ENCODE measurements at regions not wholly inside any gene's neighbourhood (a gene's known extent, or its start where the extent isn't known, plus 50 kb on each side); places are given as distances from the start of the nearest gene placed in this dataset.

- DNase-seq (ENCODE audit: low read depth, low spot score), result no peak
- in situ Hi-C loops (cut with HindIII; ENCODE audit: low pct_unique_long_range_greater_than_20kb, low sequenced_read_pairs), result no loop called here
Observed at GRCh38 chr2:184203661-184204060, 394.7 kb upstream of the ZNF804A start.

GRCh38 chr2:184205048-184205596 lies 393.2 kb upstream of the ZNF804A start:
- DNase-seq (ENCODE audit: low read depth, low spot score), result no peak
- in situ Hi-C loops (cut with HindIII; ENCODE audit: low pct_unique_long_range_greater_than_20kb, low sequenced_read_pairs), result no loop called here

- in situ Hi-C loops (cut with HindIII; ENCODE audit: low pct_unique_long_range_greater_than_20kb, low sequenced_read_pairs), result no loop called here
Observed at GRCh38 chr2:184206045-184206444, 392.3 kb upstream of the ZNF804A start.

GRCh38 chr2:184210329-184210728 lies 388.0 kb upstream of the ZNF804A start:
- no peak for DNase-seq (ENCODE audit: low read depth, low spot score)
- in situ Hi-C loops (cut with HindIII; ENCODE audit: low pct_unique_long_range_greater_than_20kb, low sequenced_read_pairs), result no loop called here

More at GRCh38 chr2:184206045-184206444, 392.3 kb upstream of the ZNF804A start:
- DNase-seq (ENCODE audit: low read depth, low spot score), result no peak

- in situ Hi-C loops (cut with HindIII; ENCODE audit: low pct_unique_long_range_greater_than_20kb, low sequenced_read_pairs), result no loop called here
- no peak for DNase-seq (ENCODE audit: low read depth, low spot score)
Observed at GRCh38 chr2:184215745-184216144, 382.6 kb upstream of the ZNF804A start.

GRCh38 chr2:184256611-184257010 lies 341.7 kb upstream of the ZNF804A start:
- no peak for DNase-seq (ENCODE audit: low read depth, low spot score)
- in situ Hi-C loops (cut with HindIII; ENCODE audit: low pct_unique_long_range_greater_than_20kb, low sequenced_read_pairs), result no loop called here

- in situ Hi-C loops (cut with HindIII; ENCODE audit: low pct_unique_long_range_greater_than_20kb, low sequenced_read_pairs), result no loop called here
- DNase-seq (ENCODE audit: low read depth, low spot score), result no peak
Observed at GRCh38 chr2:184261331-184261730, 337.0 kb upstream of the ZNF804A start.

GRCh38 chr2:184261818-184262217 lies 336.5 kb upstream of the ZNF804A start:
- no peak for DNase-seq (ENCODE audit: low read depth, low spot score)
- in situ Hi-C loops (cut with HindIII; ENCODE audit: low pct_unique_long_range_greater_than_20kb, low sequenced_read_pairs), result no loop called here

GRCh38 chr2:184268900-184269477 lies 329.3 kb upstream of the ZNF804A start:
- no peak for DNase-seq (ENCODE audit: low read depth, low spot score)
- in situ Hi-C loops (cut with HindIII; ENCODE audit: low pct_unique_long_range_greater_than_20kb, low sequenced_read_pairs), result no loop called here

- in situ Hi-C loops (cut with HindIII; ENCODE audit: low pct_unique_long_range_greater_than_20kb, low sequenced_read_pairs), result no loop called here
- DNase-seq (ENCODE audit: low read depth, low spot score), result no peak
Observed at GRCh38 chr2:184270660-184271059, 327.7 kb upstream of the ZNF804A start.

GRCh38 chr2:184272056-184272455 lies 326.3 kb upstream of the ZNF804A start:
- in situ Hi-C loops (cut with HindIII; ENCODE audit: low pct_unique_long_range_greater_than_20kb, low sequenced_read_pairs), result no loop called here
- DNase-seq (ENCODE audit: low read depth, low spot score), result no peak

- in situ Hi-C loops (cut with HindIII; ENCODE audit: low pct_unique_long_range_greater_than_20kb, low sequenced_read_pairs), result no loop called here
- DNase-seq (ENCODE audit: low read depth, low spot score), result no peak
Observed at GRCh38 chr2:184294831-184295230, 303.5 kb upstream of the ZNF804A start.

GRCh38 chr2:184297085-184297484 lies 301.2 kb upstream of the ZNF804A start:
- in situ Hi-C loops (cut with HindIII; ENCODE audit: low pct_unique_long_range_greater_than_20kb, low sequenced_read_pairs), result no loop called here

GRCh38 chr2:184302506-184302905 lies 295.8 kb upstream of the ZNF804A start:
- in situ Hi-C loops (cut with HindIII; ENCODE audit: low pct_unique_long_range_greater_than_20kb, low sequenced_read_pairs), result no loop called here

More at GRCh38 chr2:184297085-184297484, 301.2 kb upstream of the ZNF804A start:
- DNase-seq (ENCODE audit: low read depth, low spot score), result no peak

GRCh38 chr2:184304006-184304405 lies 294.3 kb upstream of the ZNF804A start:
- in situ Hi-C loops (cut with HindIII; ENCODE audit: low pct_unique_long_range_greater_than_20kb, low sequenced_read_pairs), result no loop called here
- DNase-seq (ENCODE audit: low read depth, low spot score), result no peak

More at GRCh38 chr2:184302506-184302905, 295.8 kb upstream of the ZNF804A start:
- no peak for DNase-seq (ENCODE audit: low read depth, low spot score)

GRCh38 chr2:184305105-184305504 lies 293.2 kb upstream of the ZNF804A start:
- in situ Hi-C loops (cut with HindIII; ENCODE audit: low pct_unique_long_range_greater_than_20kb, low sequenced_read_pairs), result no loop called here
- no peak for DNase-seq (ENCODE audit: low read depth, low spot score)

GRCh38 chr2:184308706-184309105 lies 289.6 kb upstream of the ZNF804A start:
- no peak for DNase-seq (ENCODE audit: low read depth, low spot score)
- in situ Hi-C loops (cut with HindIII; ENCODE audit: low pct_unique_long_range_greater_than_20kb, low sequenced_read_pairs), result no loop called here

GRCh38 chr2:184312970-184313369 lies 285.4 kb upstream of the ZNF804A start:
- in situ Hi-C loops (cut with HindIII; ENCODE audit: low pct_unique_long_range_greater_than_20kb, low sequenced_read_pairs), result no loop called here
- no peak for DNase-seq (ENCODE audit: low read depth, low spot score)

- in situ Hi-C loops (cut with HindIII; ENCODE audit: low pct_unique_long_range_greater_than_20kb, low sequenced_read_pairs), result no loop called here
Observed at GRCh38 chr2:184314829-184315228, 283.5 kb upstream of the ZNF804A start.

GRCh38 chr2:184316921-184317320 lies 281.4 kb upstream of the ZNF804A start:
- no peak for DNase-seq (ENCODE audit: low read depth, low spot score)
- in situ Hi-C loops (cut with HindIII; ENCODE audit: low pct_unique_long_range_greater_than_20kb, low sequenced_read_pairs), result no loop called here

More at GRCh38 chr2:184314829-184315228, 283.5 kb upstream of the ZNF804A start:
- DNase-seq (ENCODE audit: low read depth, low spot score), result no peak

Data from SK-MEL-5 (cell line).